Neuronal stem cell (in vitro differentiated cells): ENCODE measurements at regions not wholly inside any gene's neighbourhood (a gene's known extent, or its start where the extent isn't known, plus 50 kb on each side); places are given as distances from the start of the nearest gene placed in this dataset.
"Not testable (repeated sequence)": the region's sequence is repeated elsewhere in the genome, so short reads cannot be mapped to it uniquely, and the experiment has no call there.

Source experiments
- DNase-seq: peaks from one replicate; pipeline ENCODE4 v3.0.0-alpha.2; 2013; ENCODE audit warnings: low spot score
- H2AFZ ChIP-seq: one replicate; pipeline ENCODE4 v1.6.1; 2013; ENCODE audit warnings: mild to moderate bottlenecking, low read length, inconsistent platforms
- H2AK5ac ChIP-seq: 2 replicates; pipeline ENCODE4 v1.6.1; 2013; ENCODE audit warnings: low read depth, mild to moderate bottlenecking, inconsistent platforms, low read length, moderate library complexity, mixed read lengths
- H2BK120ac ChIP-seq: 2 replicates; pipeline ENCODE4 v1.6.1; 2013; ENCODE audit warnings: low read depth, mild to moderate bottlenecking, inconsistent platforms, low read length, moderate library complexity, mixed read lengths
- H2BK12ac ChIP-seq: one replicate; pipeline ENCODE4 v1.6.1; 2013; ENCODE audit warnings: low read length, inconsistent platforms
- H2BK15ac ChIP-seq: 2 replicates; pipeline ENCODE4 v1.6.1; 2013; ENCODE audit warnings: mild to moderate bottlenecking, low read length, inconsistent platforms, mixed read lengths
- H2BK5ac ChIP-seq: one replicate; pipeline ENCODE4 v1.6.1; 2013; ENCODE audit warnings: inconsistent platforms, mild to moderate bottlenecking, low read length, moderate library complexity
- H3K14ac ChIP-seq: one replicate; pipeline ENCODE4 v1.6.1; 2013; ENCODE audit warnings: low read length, inconsistent platforms
- H3K18ac ChIP-seq: 2 replicates; pipeline ENCODE4 v1.6.1; 2013; ENCODE audit warnings: low read length, inconsistent platforms
- H3K23ac ChIP-seq: 2 replicates; pipeline ENCODE4 v1.6.1; 2013; ENCODE audit warnings: low read depth, mild to moderate bottlenecking, mixed read lengths, low read length, inconsistent platforms; ENCODE audit not compliant: poor library complexity
- H3K27ac ChIP-seq: replicated peaks from 3 replicates; pipeline ENCODE4 v1.5.1; 2013; ENCODE audit warnings: low read length, inconsistent platforms
- H3K27me3 ChIP-seq, 3 experiments: 2 replicates each; pipeline ENCODE4 v1.6.1; 2013; ENCODE audit warnings: low read length in 3 of 3, mild to moderate bottlenecking in 2 of 3, inconsistent platforms in 1 of 3, low read depth in 1 of 3, mixed read lengths in 1 of 3, moderate library complexity in 1 of 3; ENCODE audit not compliant: control insufficient read depth in 3 of 3, insufficient read depth in 3 of 3
- H3K36me3 ChIP-seq, 2 donors: replicated peaks in 1 of 2; 2 replicates each; pipeline ENCODE4 v1.6.1; 2013; ENCODE audit warnings: low read length in 2 of 2; ENCODE audit not compliant: control insufficient read depth in 2 of 2, insufficient read depth in 2 of 2
- H3K4ac ChIP-seq: 2 replicates; pipeline ENCODE4 v1.6.1; 2013; ENCODE audit warnings: inconsistent platforms, mild to moderate bottlenecking, low read length, moderate library complexity
- H3K4me1 ChIP-seq, 2 donors: 1 replicate in 1 of 2; 2 replicates in 1 of 2; pipeline ENCODE4 v1.6.1; 2013; ENCODE audit warnings: low read length in 2 of 2, low read depth in 1 of 2; ENCODE audit not compliant: control insufficient read depth in 2 of 2, insufficient read depth in 1 of 2
- H3K4me2 ChIP-seq: one replicate; pipeline ENCODE4 v1.6.1; 2013; ENCODE audit warnings: mild to moderate bottlenecking, low read length, inconsistent platforms; ENCODE audit not compliant: insufficient read depth, poor library complexity, severe bottlenecking
- H3K4me3 ChIP-seq, 2 donors: 2 replicates each; pipeline ENCODE4 v1.5.1; 2013; ENCODE audit warnings: low read length in 2 of 2, mild to moderate bottlenecking in 2 of 2, inconsistent platforms in 1 of 2, moderate library complexity in 1 of 2
- H3K79me1 ChIP-seq: one replicate; pipeline ENCODE4 v1.6.1; 2013; ENCODE audit warnings: low read depth, mild to moderate bottlenecking, inconsistent platforms, low read length, moderate library complexity
- H3K9ac ChIP-seq: one replicate; pipeline ENCODE4 v1.6.1; 2013; ENCODE audit warnings: mild to moderate bottlenecking, low read depth, low read length, inconsistent platforms; ENCODE audit not compliant: poor library complexity
- H3K9me3 ChIP-seq, 2 donors: replicated peaks in 1 of 2; 2 replicates each; pipeline versions ENCODE3 to v1.6.1; 2013; ENCODE audit warnings: low read length in 2 of 2, mild to moderate bottlenecking in 2 of 2, inconsistent platforms in 1 of 2, low read depth in 1 of 2, mixed read lengths in 1 of 2, moderate library complexity in 1 of 2; ENCODE audit not compliant: control insufficient read depth in 2 of 2, insufficient read depth in 1 of 2
- H4K8ac ChIP-seq: one replicate; pipeline ENCODE4 v1.6.1; 2013; ENCODE audit warnings: low read depth, mild to moderate bottlenecking, inconsistent platforms, low read length, moderate library complexity
- H4K91ac ChIP-seq: one replicate; pipeline ENCODE4 v1.6.1; 2013; ENCODE audit warnings: low read length, low read depth, mild to moderate bottlenecking, inconsistent platforms; ENCODE audit not compliant: poor library complexity
- WGBS, 2 donors: extraction: QIAGEN DNeasy Blood & Tissue Kit; methylation state at CpG; one replicate each; pipeline ENCODE4 v1.1.7; 2013; ENCODE audit warnings: missing lambda C conversion rate in 2 of 2, mixed read lengths in 1 of 2; ENCODE audit not compliant: insufficient read length in 2 of 2, insufficient replicate concordance in 1 of 2; ENCODE audit errors: extremely low coverage in 2 of 2; 5-methylcytosine and 5-hydroxymethylcytosine counted together

GRCh38 chr2:91559269-91559668, 2867.8 kb downstream of the RPIA start:
- not testable (repeated sequence) for H3K9me3 ChIP-seq, H2BK15ac ChIP-seq, H3K27ac ChIP-seq, H3K27me3 ChIP-seq, H3K4me3 ChIP-seq, H4K8ac ChIP-seq, H3K4me2 ChIP-seq, H3K36me3 ChIP-seq, H2BK12ac ChIP-seq, H2BK120ac ChIP-seq, H3K9ac ChIP-seq, H2AK5ac ChIP-seq, H2AFZ ChIP-seq, H3K79me1 ChIP-seq, H3K23ac ChIP-seq, H4K91ac ChIP-seq, H3K4me1 ChIP-seq, DNase-seq, H3K14ac ChIP-seq, H2BK5ac ChIP-seq, H3K18ac ChIP-seq, H3K4ac ChIP-seq
- no CpG with 5 or more reads among the region's 1 CpG for WGBS, 2 donors

GRCh38 chr2:91559886-91560614, 2868.6 kb downstream of the RPIA start:
- not testable (repeated sequence) for H3K9ac ChIP-seq

GRCh38 chr2:91562184-91562583, 2870.7 kb downstream of the RPIA start:
- no CpG with 5 or more reads among the region's 2 CpGs for WGBS, 2 donors
- H3K4me1 ChIP-seq, H3K27me3 ChIP-seq, H3K4ac ChIP-seq, DNase-seq, H4K91ac ChIP-seq, H2AK5ac ChIP-seq, H3K27ac ChIP-seq, H3K14ac ChIP-seq, H2BK12ac ChIP-seq, H2BK5ac ChIP-seq, H3K36me3 ChIP-seq, H2BK15ac ChIP-seq, H2BK120ac ChIP-seq, H3K18ac ChIP-seq, H3K23ac ChIP-seq, H3K79me1 ChIP-seq, H4K8ac ChIP-seq, H3K9me3 ChIP-seq, H3K4me2 ChIP-seq, H3K9ac ChIP-seq, H3K4me3 ChIP-seq, H2AFZ ChIP-seq: not testable (repeated sequence)

More at GRCh38 chr2:91559886-91560614, 2868.6 kb downstream of the RPIA start:
- H3K36me3 ChIP-seq, H3K4ac ChIP-seq, H4K91ac ChIP-seq, H2BK12ac ChIP-seq, H2BK5ac ChIP-seq, H3K4me1 ChIP-seq, DNase-seq, H3K18ac ChIP-seq, H2BK120ac ChIP-seq, H2AK5ac ChIP-seq, H2AFZ ChIP-seq, H3K9me3 ChIP-seq, H3K27me3 ChIP-seq, H3K27ac ChIP-seq, H3K4me2 ChIP-seq, H4K8ac ChIP-seq, H3K23ac ChIP-seq, H3K79me1 ChIP-seq, H2BK15ac ChIP-seq, H3K4me3 ChIP-seq, H3K14ac ChIP-seq: not testable (repeated sequence)

GRCh38 chr2:91564700-91565099, 2873.2 kb downstream of the RPIA start:
- H2BK5ac ChIP-seq, H2AFZ ChIP-seq, H3K4me3 ChIP-seq, H3K27ac ChIP-seq, H3K14ac ChIP-seq, H3K36me3 ChIP-seq, H3K18ac ChIP-seq, H2BK15ac ChIP-seq, H3K9ac ChIP-seq, H2BK12ac ChIP-seq, H3K4me1 ChIP-seq, H3K79me1 ChIP-seq, H4K8ac ChIP-seq, H2BK120ac ChIP-seq, H2AK5ac ChIP-seq, H3K27me3 ChIP-seq, H3K4ac ChIP-seq, DNase-seq, H3K9me3 ChIP-seq, H4K91ac ChIP-seq, H3K4me2 ChIP-seq, H3K23ac ChIP-seq: not testable (repeated sequence)
- WGBS, 2 donors: no CpG with 5 or more reads among the region's 3 CpGs
